ENCODE measurements at regions not wholly inside any gene's neighbourhood (a gene's known extent, or its start where the extent isn't known, plus 50 kb on each side); places are given as distances from the start of the nearest gene placed in this dataset.

DNA sequence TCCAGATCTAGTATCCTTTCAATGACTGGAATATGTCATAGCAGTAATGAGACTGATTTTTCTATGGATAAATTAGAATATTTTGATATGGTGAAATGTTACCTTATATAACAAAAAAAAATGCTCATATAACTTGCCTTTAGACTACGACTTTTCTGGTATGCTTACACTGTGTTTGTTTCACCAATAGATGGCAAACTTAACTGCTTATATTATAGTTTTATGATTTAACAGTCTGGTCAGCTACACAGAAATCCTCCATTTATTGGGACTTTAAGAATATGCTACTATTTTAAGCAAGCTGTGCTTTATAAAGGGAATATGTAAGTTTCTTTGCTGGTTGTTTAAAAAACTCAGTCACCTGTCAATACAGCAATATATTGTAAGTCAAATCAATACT is 205.6 kb downstream of the VGLL3 start:
- TF ChIP-seq EZH2 (IDR thresholded peaks at IDR 0.05; ENCODE audit: borderline replicate concordance, insufficient read depth, low read depth, low read length, poor library complexity, severe bottlenecking), result no peak
- TF ChIP-seq, protein P1, sequence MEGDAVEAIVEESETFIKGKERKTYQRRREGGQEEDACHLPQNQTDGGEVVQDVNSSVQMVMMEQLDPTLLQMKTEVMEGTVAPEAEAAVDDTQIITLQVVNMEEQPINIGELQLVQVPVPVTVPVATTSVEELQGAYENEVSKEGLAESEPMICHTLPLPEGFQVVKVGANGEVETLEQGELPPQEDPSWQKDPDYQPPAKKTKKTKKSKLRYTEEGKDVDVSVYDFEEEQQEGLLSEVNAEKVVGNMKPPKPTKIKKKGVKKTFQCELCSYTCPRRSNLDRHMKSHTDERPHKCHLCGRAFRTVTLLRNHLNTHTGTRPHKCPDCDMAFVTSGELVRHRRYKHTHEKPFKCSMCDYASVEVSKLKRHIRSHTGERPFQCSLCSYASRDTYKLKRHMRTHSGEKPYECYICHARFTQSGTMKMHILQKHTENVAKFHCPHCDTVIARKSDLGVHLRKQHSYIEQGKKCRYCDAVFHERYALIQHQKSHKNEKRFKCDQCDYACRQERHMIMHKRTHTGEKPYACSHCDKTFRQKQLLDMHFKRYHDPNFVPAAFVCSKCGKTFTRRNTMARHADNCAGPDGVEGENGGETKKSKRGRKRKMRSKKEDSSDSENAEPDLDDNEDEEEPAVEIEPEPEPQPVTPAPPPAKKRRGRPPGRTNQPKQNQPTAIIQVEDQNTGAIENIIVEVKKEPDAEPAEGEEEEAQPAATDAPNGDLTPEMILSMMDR (IDR thresholded peaks at IDR 0.05), result no peak
